ENCODE measurements at regions not wholly inside any gene's neighbourhood (a gene's known extent, or its start where the extent isn't known, plus 50 kb on each side); places are given as distances from the start of the nearest gene placed in this dataset.
"Not testable (repeated sequence)": the region's sequence is repeated elsewhere in the genome, so short reads cannot be mapped to it uniquely, and the experiment has no call there.

- DNase-seq (ENCODE audit: low spot score) = no peak
These were observed 50.8 kb upstream of the TMEM108 start for GRCh38 chr3:132987396-132987795.

- no peak for DNase-seq (ENCODE audit: low spot score)
These were observed 54.0 kb upstream of the TMEM108 start for GRCh38 chr3:132984181-132984580.

- no peak for DNase-seq (ENCODE audit: low spot score)
These were observed 54.9 kb upstream of the TMEM108 start for GRCh38 chr3:132983143-132983770.

GRCh38 chr3:132981719-132982118 lies 56.5 kb upstream of the TMEM108 start:
- DNase-seq (ENCODE audit: low spot score) = no peak

- no peak for DNase-seq (ENCODE audit: low spot score)
These were observed 58.1 kb upstream of the TMEM108 start for GRCh38 chr3:132980102-132980501.

- DNase-seq (ENCODE audit: low spot score) = no peak
These were observed 58.6 kb upstream of the TMEM108 start for GRCh38 chr3:132979606-132980005.

GRCh38 chr3:132978946-132979345 lies 59.2 kb upstream of the TMEM108 start:
- DNase-seq (ENCODE audit: low spot score) = not testable (repeated sequence)

- no peak for DNase-seq (ENCODE audit: low spot score)
These were observed 59.7 kb upstream of the TMEM108 start for GRCh38 chr3:132978464-132978863.

- DNase-seq (ENCODE audit: low spot score) = no peak
These were observed 64.1 kb upstream of the TMEM108 start for GRCh38 chr3:132974097-132974496.

GRCh38 chr3:132973441-132973840 lies 64.8 kb upstream of the TMEM108 start:
- DNase-seq (ENCODE audit: low spot score) = no peak

GRCh38 chr3:132972333-132972732 lies 65.9 kb upstream of the TMEM108 start:
- no peak for DNase-seq (ENCODE audit: low spot score)

GRCh38 chr3:132966374-132966773 lies 71.8 kb upstream of the TMEM108 start:
- no peak for DNase-seq (ENCODE audit: low spot score)

GRCh38 chr3:132964266-132964665 lies 73.9 kb upstream of the TMEM108 start:
- DNase-seq (ENCODE audit: low spot score) = no peak

- DNase-seq (ENCODE audit: low spot score) = no peak
These were observed 74.4 kb upstream of the TMEM108 start for GRCh38 chr3:132963786-132964185.

GRCh38 chr3:132961991-132962390 lies 76.2 kb upstream of the TMEM108 start:
- DNase-seq (ENCODE audit: low spot score) = no peak

GRCh38 chr3:132953683-132954082 lies 84.5 kb upstream of the TMEM108 start:
- DNase-seq (ENCODE audit: low spot score) = no peak

GRCh38 chr3:132927896-132928295 lies 110.3 kb upstream of the TMEM108 start:
- no peak for DNase-seq (ENCODE audit: low spot score)

- no peak for DNase-seq (ENCODE audit: low spot score)
These were observed 112.1 kb upstream of the TMEM108 start for GRCh38 chr3:132926098-132926497.

GRCh38 chr3:132925256-132925930 lies 112.8 kb upstream of the TMEM108 start:
- DNase-seq (ENCODE audit: low spot score) = no peak

GRCh38 chr3:132916096-132916495 lies 122.1 kb upstream of the TMEM108 start:
- no peak for DNase-seq (ENCODE audit: low spot score)

- no peak for DNase-seq (ENCODE audit: low spot score)
These were observed 125.8 kb upstream of the TMEM108 start for GRCh38 chr3:132912416-132912753.

- no peak for DNase-seq (ENCODE audit: low spot score)
These were observed 126.3 kb upstream of the TMEM108 start for GRCh38 chr3:132911741-132912415.

- no peak for DNase-seq (ENCODE audit: low spot score)
These were observed 130.9 kb upstream of the TMEM108 start for GRCh38 chr3:132907293-132907692.

- DNase-seq (ENCODE audit: low spot score) = no peak
These were observed 137.7 kb upstream of the TMEM108 start for GRCh38 chr3:132900481-132900880.
